SIG-M5 treated with dmso at 0.1 percent for 504 hours (cell line): ENCODE measurements at regions not wholly inside any gene's neighbourhood (a gene's known extent, or its start where the extent isn't known, plus 50 kb on each side); places are given as distances from the start of the nearest gene placed in this dataset.

Experiments
- DNase-seq: peaks from one replicate; lab custom pipeline; 2025; ENCODE audit not compliant: unreplicated experiment; lab: John Stamatoyannopoulos, UW

DNA sequence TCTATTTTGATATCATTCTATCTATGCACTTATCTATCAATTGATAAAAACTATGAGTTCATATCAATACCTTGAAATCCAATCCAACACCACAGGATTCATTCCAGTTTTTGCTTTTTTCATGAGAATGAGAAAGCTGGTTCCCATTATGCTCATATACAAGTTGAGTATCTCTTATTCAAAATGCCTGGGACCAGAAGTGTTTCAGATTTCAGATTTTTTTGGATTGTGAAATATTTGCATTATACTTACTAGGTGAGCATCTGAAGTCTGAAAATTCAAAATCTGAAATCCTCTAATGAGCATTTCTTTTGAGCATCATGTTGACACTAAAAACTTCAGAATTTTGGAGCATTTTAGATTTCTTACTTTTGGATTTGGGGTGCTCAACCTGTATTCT, 67.8 kb upstream of the DCBLD2 start:
- DNase-seq: no peak

DNA sequence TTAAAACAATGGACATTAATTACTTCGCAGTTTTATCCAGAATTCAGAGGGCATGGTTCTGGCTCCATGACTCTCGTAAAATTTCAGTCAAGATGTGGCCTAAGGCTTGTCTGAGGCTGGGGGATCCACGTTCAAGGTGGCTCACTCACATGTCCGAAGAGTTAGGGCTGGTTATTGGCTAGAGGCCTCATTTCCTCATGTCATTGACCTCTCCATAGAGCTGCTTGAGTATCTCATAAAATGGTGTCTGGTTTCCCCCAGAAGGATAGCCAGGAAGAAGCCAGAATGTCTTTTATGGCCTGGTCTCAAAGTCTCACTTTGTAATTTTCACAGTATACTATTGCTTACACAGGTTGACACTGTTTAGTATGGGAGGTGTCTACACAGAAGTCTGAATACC, 67.3 kb upstream of the DCBLD2 start:
- DNase-seq: no peak

DNA sequence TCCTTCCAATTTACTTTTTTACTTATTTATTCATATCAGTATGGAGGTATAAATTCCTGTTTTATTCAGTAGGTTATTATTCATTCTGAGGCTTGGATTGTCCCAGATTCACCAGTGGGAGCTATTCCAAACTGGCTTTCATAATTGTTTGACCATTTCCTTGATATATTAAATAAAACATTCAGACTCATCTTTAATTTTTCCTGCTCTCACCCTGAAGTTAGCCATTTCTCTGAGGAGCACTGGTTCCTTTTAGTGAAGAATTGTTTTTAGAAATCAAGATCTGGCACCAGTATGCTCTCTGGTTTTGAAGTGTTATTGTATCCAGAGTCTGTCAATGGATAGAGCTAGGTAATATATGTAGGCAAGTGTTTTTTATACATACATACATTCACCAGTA, 66.9 kb upstream of the DCBLD2 start:
- no peak for DNase-seq

DNA sequence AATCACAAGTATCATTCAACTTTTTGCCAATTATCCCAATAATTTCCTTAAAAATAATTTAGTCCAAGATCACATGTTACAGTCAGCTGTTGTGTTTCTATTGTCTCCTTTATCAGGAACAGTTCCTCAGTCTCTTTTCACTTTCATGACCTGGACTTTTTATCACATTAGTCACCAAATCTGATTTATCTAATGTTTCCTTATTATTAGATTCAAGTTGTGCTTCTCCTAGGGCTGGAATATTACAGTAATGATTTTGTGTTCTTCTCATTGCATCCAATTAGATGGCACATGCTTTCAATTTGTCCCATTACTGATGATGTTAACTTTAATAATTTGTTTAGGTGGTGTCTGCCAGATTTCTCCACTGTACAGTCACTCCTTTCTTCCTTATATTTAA, 66.3 kb upstream of the DCBLD2 start:
- no peak for DNase-seq

DNA sequence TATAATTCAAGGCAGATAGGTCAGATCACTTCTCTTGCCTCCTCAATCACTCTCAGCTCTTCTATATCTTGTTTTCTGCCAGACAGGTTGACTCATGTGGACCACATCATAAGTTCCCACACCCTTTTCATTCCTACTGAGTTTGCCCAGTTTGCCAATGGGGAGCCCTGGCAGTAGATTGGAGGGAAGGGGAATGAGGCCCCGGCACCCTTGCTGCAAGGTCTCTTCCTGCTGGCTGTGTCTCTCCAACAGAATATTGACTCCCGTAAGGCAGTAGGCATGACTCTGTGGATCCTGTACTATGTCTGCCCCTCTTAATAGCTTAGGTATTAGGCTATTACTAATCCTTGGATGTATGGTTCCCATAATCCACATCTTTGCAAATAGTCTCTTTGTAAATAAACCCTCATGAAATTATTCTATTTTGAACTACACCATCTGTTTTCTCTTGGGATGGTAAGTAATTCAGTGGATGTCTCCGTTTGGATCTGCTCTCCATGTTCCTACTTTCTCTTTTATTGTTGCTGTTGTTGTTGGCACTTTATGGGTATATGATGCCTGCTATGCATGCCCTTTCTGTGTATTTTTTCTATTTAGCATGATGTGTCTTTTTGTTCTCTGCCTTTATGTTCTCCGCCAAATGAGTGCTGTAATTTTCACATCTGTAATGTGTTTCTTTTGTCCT, 65.5 kb upstream of the DCBLD2 start:
- DNase-seq: no peak

DNA sequence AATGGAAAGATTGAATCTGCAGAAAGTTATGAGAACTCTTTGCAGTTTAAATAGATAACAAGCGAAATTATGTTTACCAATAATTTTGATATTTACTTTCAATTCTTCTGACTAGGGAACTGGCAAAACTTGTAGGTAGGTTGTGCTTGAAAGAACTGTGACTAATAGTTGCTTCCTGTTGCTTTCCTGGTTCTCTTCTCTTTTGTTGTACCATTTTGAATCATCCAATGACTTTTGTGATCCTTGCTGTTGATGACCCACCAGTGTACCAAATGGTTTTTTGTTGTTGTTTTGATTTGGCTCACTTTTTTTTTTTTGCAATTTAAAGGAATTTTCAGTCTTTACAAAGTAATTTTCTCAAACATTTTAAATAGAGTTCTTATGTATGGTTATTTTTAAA, 64.9 kb upstream of the DCBLD2 start:
- no peak for DNase-seq

DNA sequence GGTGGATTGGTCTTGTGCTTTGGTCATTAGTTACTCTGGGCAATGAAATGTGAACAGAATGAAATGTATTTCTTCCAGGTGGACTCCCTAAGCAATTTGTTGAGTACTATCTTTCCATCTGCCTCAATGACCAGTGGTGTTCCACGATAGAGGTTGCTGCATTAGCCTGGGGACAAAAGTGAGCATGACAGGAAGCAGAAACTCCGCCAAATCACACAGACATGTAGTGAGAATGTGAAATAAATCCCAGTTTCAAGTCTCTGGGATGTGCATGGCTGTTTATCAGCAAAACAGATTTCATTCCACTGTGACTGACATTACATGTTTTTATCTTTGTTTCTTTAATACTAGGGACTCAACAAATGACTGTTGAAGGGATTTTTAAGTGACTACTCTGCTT, 63.3 kb upstream of the DCBLD2 start:
- no peak for DNase-seq

DNA sequence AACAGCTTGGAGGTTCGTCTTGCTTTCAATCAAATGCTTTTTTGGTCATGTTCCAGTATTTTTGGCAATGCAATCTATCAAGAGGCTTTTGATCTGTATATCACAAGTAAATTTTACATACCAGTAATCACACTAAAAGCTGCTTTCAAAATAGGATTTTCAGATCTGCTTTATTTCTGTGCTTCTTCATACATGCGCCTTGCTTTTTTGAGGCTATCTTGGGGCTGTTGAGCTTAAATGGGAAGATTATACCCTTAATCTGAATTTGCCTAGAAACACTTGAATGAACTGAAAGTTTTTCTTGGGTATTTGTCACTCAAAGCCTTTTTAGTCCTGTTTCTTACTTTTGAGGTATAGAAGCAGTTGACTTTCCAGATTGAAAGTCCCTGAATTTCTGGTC, 62.1 kb upstream of the DCBLD2 start:
- DNase-seq: no peak

DNA sequence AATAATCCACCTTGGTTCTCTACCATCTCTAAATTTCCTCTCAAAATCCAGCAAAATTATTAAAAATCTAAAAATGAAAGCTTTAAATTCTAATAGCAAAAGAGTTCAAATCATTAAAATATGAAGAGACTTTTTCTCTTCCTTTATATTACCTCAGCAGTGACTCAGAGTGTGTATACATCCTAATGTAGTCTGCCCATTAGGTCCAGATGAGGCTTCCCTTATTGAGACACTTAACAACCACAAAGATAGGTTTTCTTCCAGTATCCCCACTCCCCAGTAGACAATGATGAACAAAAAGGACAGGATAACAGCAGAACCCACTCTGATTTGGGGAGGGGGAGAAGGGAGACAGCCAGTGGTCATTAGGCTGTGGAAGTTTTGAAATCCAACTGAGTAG, 61.5 kb upstream of the DCBLD2 start:
- no peak for DNase-seq

DNA sequence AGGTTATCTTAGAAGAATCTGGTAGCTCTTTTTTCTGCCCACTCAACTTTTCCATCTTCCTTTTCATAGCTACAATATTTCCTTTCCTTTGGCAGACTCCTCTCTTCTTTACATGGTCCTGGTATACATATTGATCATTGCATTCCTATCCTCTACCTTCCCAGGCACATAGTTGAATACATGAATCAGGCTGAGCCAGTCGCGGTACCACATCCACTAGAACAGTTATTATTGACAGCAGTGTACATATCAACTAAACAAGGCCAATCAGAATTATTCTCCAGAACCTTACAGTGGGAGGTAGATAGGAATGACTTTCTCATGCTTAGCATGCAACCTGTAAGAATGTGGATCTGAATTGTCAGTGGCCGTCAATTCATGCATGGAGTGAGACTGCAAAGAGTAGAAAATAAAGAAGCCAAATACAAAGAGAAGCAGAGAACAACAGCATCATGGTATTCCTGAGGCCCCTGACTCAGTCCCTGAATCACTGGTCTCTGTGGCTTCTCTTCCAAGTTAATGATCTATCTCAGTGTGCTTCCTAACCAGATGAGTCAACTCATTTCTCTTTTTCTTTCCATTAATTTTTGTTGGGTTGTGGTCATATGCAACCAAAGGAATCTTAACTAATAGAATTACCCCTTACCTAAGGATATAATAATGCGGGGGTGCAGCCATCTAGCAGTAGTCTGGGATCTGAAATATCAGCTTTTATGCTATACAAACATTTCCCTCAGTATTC, 60.9 kb upstream of the DCBLD2 start:
- DNase-seq: no peak

DNA sequence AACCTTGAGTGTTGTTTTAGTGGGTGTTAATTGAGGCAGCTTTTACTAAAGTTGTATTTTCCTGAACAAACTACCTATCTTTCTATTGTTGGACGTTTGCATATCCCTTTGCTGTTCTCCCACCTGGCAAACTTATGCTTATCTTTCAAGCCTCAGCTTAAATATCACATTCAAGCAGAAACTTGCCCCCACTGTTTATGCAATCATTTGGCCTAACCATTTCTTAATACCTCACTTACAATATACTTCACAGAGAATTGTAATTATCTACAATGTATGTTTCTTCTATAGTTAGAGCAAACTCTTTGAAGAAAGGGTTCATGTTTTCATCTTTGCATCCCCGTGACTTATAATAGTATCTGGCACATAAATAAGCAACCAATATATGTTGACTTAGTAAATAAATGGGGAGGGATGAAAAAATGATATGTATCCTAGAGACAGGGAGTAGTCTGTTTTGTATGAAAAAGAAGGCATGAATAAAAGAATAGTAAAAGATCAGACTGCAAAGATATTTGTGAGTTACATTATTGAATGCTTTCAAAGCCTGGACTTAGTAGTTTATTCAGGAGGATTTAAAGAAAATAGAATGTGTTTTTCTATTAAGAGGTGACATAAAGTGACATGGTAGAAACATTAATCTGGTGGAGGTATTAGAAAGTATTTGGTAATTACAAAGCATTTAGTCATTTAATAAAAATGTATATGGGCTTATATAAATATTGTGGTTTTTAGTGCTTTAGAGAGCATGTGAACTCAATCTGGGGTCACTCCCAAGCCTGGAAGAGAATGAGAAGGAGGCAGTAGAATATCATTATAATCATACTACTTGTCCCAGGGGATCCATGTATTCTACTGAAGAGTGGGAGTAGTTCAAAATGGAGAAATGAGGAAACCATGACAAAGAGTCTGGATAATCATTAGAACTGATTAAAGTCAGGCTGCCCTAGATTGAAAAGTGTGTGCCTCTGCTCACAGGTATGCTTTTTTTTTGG, 60.0 kb upstream of the DCBLD2 start:
- DNase-seq: no peak

DNA sequence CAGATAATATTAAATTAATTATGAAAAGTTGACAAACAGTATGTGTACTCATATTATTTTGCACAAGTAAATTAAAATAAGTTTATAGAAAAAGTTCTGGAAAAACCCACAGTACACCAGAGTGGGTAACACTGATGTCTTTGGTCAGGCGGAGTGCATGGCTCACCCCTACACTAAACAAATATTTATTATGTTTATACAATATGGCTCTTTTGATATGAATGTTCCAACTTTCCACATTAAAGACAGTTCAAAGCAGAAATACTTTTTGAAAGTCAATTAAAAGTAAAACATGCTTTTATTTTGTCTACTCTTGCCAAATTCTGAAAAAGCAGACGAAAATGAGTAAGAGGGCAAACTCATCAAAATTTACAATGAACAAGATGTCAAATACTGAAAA, 56.2 kb upstream of the DCBLD2 start:
- no peak for DNase-seq

DNA sequence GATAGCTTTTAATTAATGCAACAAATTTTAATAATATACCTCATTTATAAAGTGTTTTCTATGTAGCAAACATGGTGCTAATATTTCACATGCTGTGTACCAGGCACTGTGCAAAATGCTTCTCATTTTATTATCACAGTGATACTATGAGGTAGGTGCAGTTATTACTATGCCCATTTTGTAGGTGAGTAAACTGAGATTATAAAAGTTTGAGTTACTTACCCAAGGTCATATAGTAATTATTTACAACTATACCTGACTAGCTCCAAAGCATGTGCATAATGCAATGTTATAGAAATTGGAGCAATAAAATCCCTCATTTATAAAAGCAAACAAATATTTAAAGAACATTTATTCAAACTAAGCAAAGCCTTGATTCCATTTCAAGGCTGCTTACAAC, 54.5 kb upstream of the DCBLD2 start:
- DNase-seq: no peak

DNA sequence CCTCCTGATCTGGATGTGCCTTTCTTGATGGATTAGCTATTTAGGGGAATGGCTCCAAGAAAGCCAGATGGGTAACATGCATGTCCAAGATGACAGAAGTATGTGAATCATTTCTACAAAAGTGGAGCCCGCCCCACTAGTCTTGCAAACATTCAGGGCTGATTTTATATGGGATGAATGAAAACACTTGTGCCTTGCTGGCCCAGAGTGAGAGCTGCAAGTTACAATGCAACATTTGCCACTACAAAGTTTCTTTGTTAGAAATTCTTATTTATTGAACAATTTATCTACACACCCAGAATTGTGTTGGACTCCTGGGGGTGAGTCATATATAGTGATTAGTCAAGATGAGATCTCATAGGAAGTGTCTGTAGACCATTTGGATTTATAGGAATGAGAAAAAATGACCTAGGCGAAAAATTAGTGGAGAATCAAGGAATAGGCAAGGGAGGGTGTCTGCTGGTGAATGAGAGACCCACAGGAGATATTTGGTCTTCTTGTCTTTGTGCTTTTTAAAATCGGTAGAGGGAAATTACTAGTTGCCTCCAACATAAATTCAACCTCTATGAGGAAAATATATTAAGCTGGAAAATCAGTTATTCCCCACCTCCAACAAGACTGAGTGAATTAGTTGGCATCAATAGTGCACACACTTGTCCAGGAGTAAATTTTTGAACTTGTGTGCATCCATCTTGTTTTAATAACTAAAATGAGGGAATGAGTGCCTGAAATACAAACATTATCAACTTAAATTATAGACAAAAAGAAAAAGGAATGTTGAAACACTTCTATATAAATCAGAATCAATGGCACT, 53.5 kb upstream of the DCBLD2 start:
- DNase-seq: no peak

DNA sequence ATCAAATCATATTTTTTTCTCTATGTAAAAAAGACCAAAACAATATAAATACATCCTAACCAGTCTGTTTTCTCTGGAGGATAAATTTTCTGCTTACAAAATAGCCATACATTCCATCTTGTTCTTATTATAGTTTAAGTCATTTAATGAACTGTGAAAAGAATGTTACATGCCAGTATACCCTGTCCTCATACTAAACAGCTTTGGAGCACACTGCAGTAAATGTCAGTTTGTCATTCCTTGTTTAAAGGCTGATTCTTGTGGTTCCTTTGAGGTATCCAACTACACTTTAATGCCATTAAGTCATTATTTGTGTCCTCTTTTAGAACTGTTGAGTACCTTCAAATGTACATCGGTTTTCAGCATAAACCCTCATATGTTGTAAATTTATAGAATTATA, 52.7 kb upstream of the DCBLD2 start:
- no peak for DNase-seq

DNA sequence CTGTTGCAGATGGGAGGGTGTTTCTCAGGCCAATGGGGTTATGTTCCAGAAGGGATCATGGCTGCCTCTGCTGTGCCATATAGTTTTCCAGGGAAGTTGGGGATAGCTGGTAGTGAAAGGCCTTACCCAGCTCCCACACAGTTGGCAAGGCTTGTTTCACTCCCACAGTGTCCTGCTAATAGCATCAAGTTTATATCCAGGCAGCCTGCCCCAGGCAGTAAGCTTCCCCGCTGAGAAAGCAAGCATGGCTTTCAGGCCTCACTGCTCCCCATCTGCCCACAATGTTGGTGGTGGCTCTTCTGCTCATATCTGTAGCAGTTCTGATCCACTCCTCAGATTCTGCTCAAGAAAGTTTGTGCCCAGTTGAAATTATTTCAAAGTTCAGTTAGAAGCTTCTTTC, 50.9 kb upstream of the DCBLD2 start:
- no peak for DNase-seq
